Activated CD4-positive, CD25-positive, alpha-beta regulatory T cell (primary cell): ENCODE measurements at regions not wholly inside any gene's neighbourhood (a gene's known extent, or its start where the extent isn't known, plus 50 kb on each side); places are given as distances from the start of the nearest gene placed in this dataset.
"Not testable (repeated sequence)": the region's sequence is repeated elsewhere in the genome, so short reads cannot be mapped to it uniquely, and the experiment has no call there.

ENCODE experiments used
- DNase-seq, 4 experiments: peaks; one replicate each; lab custom pipeline; 2025; lab: John Stamatoyannopoulos, UW

DNA sequence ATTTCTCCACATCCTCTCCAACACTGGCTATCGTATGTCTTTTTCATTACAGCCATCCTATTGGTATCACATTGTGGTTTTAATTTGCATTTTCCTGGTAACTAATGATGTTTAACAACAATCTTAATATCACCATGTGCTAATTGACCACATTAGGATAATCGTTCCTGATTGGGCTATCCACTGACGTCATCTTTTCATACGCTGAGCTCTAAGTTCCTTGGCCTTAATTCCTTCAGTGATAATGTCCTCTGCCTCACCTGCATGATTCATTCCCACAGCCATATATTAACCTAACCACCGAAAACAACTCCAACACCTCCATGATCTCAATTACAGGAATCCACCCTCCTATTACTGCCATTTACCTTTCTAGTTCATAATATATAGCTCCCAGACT, 547.9 kb upstream of the BRINP1 start:
- DNase-seq = no peak

DNA sequence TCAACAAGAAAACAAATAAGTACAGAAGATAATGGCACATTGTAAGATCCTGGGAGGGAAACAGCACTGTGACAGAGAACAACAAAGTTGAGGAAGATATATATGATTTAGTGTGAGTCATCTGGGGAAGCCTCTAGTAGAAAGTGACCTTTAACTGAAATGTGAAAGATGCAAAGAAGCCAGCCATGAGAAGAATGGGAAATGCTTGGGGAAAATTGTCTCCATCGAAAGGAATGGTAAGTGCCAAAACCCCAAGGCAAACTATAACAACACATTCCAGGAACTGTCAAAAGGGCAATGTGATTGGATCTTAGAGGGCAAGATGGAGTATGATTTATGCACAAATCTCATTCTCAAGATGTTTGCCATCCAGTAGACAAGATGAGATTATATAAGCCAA, 537.8 kb upstream of the BRINP1 start:
- DNase-seq = no peak

DNA sequence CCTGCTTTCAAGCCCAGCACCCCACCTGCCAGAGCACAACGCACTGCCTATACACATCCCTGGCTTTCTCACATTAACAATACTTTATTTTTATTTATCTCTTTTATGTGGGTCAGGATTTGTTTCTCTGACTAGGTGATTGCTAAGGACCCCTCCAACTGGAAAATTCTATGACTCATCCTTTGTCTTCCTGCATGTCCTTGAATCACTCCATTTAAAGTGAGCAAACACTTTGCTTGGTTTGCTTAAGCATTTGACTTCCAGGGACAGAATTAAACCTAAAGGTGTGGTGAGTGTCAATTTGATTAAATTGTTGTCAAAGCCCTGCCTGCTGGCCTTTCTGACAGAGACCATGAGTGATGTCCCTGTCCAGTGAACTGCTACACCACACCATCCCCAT, 536.5 kb upstream of the BRINP1 start:
- no peak for DNase-seq

DNA sequence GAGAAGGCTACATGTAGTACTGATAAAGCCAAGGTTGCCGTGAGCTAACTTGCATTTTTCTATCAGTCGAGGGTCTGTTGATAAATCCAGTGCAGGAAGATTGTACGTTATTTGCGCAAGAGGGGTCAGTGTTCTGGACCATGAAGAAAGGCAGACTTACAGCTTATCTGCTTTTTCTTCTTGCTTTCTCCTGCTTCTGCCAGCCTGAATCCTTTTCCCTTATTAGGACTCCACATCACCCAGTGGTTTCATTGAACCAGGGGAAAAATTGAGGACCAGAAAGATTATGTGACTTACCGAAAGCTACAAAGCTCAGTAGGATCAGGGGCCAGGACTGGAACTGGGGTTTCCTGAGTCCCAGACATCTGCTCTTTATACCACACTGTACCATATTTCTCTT, 534.6 kb upstream of the BRINP1 start:
- no peak for DNase-seq

DNA sequence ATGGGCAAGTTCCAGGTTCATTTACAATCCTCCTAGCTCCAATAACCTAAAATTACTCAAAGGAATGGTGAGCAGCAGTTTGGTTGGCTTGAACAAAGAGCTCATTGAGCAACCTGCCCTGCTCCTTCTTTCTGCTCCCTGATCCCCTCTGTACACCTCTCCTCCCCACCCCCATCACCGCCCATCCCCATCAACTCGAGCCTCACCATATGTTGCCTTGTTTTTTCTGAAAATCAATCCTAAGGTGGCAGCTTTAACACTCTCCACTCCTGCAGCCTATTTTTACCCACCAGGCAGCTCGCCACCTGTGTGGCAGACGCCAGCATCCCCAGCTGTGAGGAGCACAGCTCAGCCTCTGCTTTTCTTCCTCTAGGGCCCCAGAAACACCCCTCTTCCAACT, 533.4 kb upstream of the BRINP1 start:
- DNase-seq = no peak

- no peak for DNase-seq
These were observed 529.1 kb upstream of the BRINP1 start for GRCh38 chr9:119898316-119898715.

DNA sequence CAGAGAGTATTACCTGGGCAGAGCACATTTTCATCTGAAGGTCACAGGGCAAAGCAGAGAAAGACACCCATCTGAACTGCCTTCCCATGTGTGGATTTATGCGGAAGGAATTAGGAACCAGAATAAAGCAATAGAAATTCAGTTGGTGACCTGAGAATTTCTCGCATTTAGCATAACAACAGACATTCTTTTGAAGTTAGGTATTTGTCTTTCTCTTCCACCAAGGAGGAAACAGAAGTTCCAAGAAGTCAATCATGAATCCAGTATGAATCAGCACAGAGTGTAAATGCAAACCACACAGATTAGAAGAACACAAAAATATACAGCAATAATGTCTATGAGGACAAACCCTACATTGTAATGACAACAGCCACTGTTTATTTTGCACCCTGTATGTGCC, 515.2 kb upstream of the BRINP1 start:
- no peak for DNase-seq

DNA sequence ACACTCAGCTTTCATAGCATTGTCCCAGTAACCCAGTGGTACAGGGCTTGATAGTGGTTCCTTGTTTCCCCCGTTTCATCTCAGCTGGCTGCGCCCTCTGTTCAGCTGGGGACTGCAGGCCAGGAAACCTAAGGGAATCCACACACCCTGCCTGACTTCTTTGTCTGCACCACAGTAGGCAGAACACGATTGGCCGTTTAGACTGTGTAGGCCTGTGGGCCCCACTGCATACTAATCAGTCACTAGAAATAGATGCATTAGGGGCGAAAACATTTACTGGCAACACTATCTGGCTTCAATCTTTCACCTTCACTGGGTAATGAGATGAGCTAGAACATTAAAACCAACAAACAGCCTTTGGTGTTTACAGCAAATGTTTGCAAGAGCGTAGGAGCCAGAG, 512.7 kb upstream of the BRINP1 start:
- no peak for DNase-seq

DNA sequence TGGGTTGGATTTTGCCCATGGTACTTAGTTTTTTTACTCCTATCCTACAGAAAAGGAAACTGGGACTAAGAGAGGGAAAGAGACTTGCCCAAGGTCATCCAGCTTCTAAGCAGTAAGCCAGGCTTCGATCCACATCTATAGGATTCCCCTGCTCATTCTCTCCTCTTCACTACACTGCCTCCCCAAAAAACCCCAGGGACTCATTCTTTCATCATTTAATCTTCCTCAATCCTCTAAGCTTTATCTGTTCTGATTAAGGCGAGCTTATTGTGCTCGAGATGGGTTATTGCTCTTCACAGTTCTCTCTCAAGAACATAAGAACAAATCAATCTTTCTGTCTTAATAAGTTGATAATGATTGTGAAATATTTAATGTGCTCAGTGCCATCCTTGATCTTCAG, 511.1 kb upstream of the BRINP1 start:
- no peak for DNase-seq

GRCh38 chr9:119877306-119877705, 508.1 kb upstream of the BRINP1 start:
- no peak for DNase-seq

- no peak for DNase-seq
These were observed 504.6 kb upstream of the BRINP1 start for GRCh38 chr9:119873877-119874276.

- DNase-seq = not testable (repeated sequence)
These were observed 501.0 kb upstream of the BRINP1 start for GRCh38 chr9:119870251-119870650.

- DNase-seq = no peak
These were observed 499.5 kb upstream of the BRINP1 start for GRCh38 chr9:119868694-119869093.

DNA sequence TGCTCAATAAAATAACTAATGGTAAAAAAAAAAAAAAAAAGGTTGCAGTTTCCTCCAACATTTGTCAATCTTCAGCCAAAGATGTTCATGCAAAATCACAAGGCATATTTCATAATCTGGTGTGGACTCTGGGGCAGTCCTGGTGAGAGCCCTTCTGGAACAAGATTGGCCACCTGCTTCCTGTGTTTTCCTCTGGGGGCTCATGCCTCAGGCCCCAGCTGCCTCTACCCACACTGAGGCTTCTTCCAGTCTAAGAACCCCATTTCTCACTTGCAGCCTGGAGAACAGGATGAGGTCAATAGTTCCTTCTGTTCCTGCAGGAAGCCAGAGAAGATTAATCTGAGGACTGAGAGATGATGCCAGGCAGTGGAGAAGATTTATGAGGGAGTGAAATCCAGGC, 492.6 kb upstream of the BRINP1 start:
- DNase-seq = no peak

DNA sequence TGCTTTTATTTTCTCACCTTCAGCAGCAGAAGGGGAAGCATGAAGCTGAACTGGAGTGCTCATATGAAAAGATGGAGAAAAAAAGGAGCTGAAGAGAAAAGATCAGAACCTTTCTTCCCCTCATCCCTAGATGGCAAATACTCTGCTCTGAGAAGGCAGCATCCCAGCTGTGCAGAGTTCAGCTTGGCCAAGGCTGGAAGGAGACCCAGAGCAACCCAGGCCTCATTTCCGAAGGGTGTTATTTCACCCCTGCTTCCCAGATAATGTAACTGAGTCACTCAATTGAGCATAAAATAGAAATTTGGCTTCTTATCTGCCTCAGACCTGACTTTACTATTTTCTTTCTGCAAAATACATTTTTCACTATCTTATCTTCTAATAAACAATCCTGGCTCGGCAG, 489.9 kb upstream of the BRINP1 start:
- DNase-seq = no peak

- no peak for DNase-seq
These were observed 483.9 kb upstream of the BRINP1 start for GRCh38 chr9:119853126-119853525.

- DNase-seq = no peak
These were observed 483.2 kb upstream of the BRINP1 start for GRCh38 chr9:119852390-119852789.

DNA sequence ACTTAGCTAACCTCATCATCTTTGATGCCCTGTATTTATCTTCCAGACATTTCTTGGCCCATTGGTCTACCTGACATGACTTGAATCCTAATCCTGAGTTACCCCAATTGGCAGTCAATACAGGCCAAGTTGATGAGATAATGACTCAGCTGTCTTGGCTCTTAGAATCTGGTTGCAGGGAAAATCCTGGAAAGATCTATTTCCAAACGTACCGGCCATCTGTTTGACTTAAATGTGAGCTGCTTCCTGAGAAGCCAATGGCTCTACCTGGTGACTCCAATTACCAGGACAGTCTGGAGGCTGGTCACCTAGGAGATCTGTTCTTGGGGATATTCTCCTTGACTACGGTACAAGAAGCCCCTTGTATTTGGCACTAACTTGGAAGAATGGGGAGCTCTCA, 475.2 kb upstream of the BRINP1 start:
- no peak for DNase-seq

DNA sequence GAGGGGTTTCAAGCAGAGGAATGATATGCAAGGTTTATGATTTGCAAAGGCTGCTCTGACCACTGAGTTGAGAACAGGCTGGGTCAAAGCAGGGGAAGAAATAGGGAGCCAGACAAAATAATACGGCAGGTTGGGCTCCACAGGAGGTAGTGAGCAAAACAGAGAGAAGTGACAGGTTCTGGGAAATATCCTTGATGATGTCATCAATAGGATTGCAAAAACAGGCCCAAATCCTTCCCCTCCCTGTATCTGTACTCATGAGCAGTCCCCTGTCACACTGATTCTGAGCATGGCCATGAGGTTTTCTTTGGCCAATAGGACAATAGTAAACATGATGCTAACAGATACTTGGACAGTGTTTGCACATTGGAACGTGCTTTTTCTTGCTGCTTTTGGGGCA, 471.8 kb upstream of the BRINP1 start:
- DNase-seq = no peak

- DNase-seq = no peak
These were observed 470.7 kb upstream of the BRINP1 start for GRCh38 chr9:119839888-119840287.

DNA sequence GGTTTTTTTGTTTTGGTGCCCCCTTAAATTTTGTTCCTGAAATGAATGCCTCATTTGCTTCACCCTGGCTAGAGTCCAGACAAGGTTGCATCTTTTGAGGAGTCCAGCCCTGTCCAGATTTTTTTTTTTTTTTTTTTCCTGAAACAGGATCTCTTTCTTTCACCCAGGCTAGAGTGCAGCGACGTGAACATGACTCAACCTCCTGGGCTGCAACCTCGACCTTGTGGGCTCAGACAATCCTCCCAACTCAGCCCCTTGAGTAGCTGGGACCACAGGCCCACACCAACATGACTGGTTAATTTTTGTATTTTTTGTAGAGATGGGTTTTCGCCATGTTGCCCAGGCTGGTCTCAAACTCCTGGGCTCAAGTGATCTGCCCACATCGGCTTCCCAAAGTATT, 469.0 kb upstream of the BRINP1 start:
- no peak for DNase-seq

GRCh38 chr9:119836036-119836435, 466.8 kb upstream of the BRINP1 start:
- no peak for DNase-seq

DNA sequence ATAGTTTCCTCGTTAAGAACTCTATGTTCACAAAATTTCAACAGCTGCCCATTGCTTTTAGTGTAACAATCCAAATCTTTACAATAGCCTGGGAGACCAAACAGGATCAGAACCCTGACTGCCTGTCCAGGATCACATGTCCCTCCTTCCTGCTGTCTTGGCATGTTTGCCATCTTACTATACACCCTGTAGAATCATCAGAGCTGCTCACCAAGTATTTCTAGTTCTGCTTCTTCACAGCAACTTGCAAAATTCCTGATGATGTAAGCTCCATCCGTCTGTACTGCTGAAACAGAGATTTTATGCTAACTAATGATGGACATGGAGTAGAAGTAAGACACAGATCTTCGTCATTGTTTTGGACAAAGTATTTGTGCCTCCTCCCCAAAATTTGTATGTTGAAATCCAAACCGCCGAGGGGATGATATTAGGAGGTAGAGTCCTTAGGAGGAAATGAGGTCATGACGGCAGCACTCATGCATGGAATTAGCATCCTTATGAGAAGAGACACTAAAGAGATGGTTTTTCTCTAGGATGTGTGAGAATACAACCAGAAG, 464.9 kb upstream of the BRINP1 start:
- DNase-seq = no peak

- no peak for DNase-seq
These were observed 462.1 kb upstream of the BRINP1 start for GRCh38 chr9:119831309-119831708.

DNA sequence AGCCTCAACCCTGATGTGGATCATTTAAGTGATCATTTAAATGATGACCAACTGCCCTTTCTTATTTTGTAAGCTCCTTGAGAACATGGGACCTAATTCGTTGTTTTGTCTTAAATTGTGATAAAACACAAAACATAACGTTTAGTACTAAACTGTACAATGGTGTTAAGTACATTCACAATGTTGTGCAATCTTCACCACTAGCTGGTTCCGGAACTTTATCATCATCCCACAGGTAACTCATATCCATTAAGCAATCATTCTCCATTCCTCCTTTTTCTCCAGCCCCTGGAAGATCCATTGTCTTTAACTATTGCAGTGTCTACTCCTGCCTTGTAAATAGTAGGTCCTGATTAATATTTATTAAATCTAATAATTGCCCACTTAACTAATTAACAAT, 460.5 kb upstream of the BRINP1 start:
- DNase-seq = no peak
